Stimulated activated CD4-positive, alpha-beta T cell treated with anti-CD3 and anti-CD28 coated beads, Interleukin-15, amount 100 ng/mL, for 24 hours (primary cell): ENCODE measurements at regions not wholly inside any gene's neighbourhood (a gene's known extent, or its start where the extent isn't known, plus 50 kb on each side); places are given as distances from the start of the nearest gene placed in this dataset.

ENCODE experiments used
- DNase-seq: peaks from one replicate; pipeline ENCODE4 v3.0.0-alpha.2; 2020

- DNase-seq: no peak
Observed at GRCh38 chr4:35506161-35506560, 738.2 kb downstream of the ARAP2 start.

GRCh38 chr4:35511851-35512250 lies 732.5 kb downstream of the ARAP2 start:
- DNase-seq: no peak

- no peak for DNase-seq
Observed at GRCh38 chr4:35516102-35516501, 728.2 kb downstream of the ARAP2 start.

- no peak for DNase-seq
Observed at GRCh38 chr4:35520059-35520458, 724.3 kb downstream of the ARAP2 start.

GRCh38 chr4:35521682-35522081 lies 722.6 kb downstream of the ARAP2 start:
- DNase-seq: no peak

- no peak for DNase-seq
Observed at GRCh38 chr4:35525192-35525978, 718.9 kb downstream of the ARAP2 start.

GRCh38 chr4:35526456-35526855 lies 717.9 kb downstream of the ARAP2 start:
- DNase-seq: no peak

- no peak for DNase-seq
Observed at GRCh38 chr4:35534962-35535361, 709.4 kb downstream of the ARAP2 start.

- no peak for DNase-seq
Observed at GRCh38 chr4:35538807-35539206, 705.5 kb downstream of the ARAP2 start.

- DNase-seq: no peak
Observed at GRCh38 chr4:35539404-35540055, 704.8 kb downstream of the ARAP2 start.

GRCh38 chr4:35541146-35541887 lies 703.0 kb downstream of the ARAP2 start:
- no peak for DNase-seq

GRCh38 chr4:35541888-35542213 lies 702.5 kb downstream of the ARAP2 start:
- no peak for DNase-seq

GRCh38 chr4:35548921-35549320 lies 695.4 kb downstream of the ARAP2 start:
- no peak for DNase-seq

GRCh38 chr4:35556387-35556786 lies 687.9 kb downstream of the ARAP2 start:
- DNase-seq: no peak

GRCh38 chr4:35559559-35560365 lies 684.6 kb downstream of the ARAP2 start:
- DNase-seq: no peak

GRCh38 chr4:35562861-35563260 lies 681.5 kb downstream of the ARAP2 start:
- DNase-seq: no peak

- DNase-seq: no peak
Observed at GRCh38 chr4:35565640-35566039, 678.7 kb downstream of the ARAP2 start.

GRCh38 chr4:35591035-35591434 lies 653.3 kb downstream of the ARAP2 start:
- DNase-seq: no peak

GRCh38 chr4:35604252-35604651 lies 640.1 kb downstream of the ARAP2 start:
- DNase-seq: no peak

- no peak for DNase-seq
Observed at GRCh38 chr4:35604724-35605123, 639.6 kb downstream of the ARAP2 start.

GRCh38 chr4:35608205-35608604 lies 636.1 kb downstream of the ARAP2 start:
- DNase-seq: no peak

- DNase-seq: no peak
Observed at GRCh38 chr4:35614120-35614519, 630.2 kb downstream of the ARAP2 start.

GRCh38 chr4:35639929-35640328 lies 604.4 kb downstream of the ARAP2 start:
- DNase-seq: no peak
